NCI-H2171 treated with DMSO at 0.1 percent for 48 hours (cell line): ENCODE measurements at regions not wholly inside any gene's neighbourhood (a gene's known extent, or its start where the extent isn't known, plus 50 kb on each side); places are given as distances from the start of the nearest gene placed in this dataset.

Experiments
- DNase-seq: peaks from one replicate; lab custom pipeline; 2025; lab: John Stamatoyannopoulos, UW

- DNase-seq: no peak
These were observed 183.4 kb upstream of the NR3C1 start for GRCh38 chr5:143586781-143587362.

GRCh38 chr5:143585970-143586369 is 182.5 kb upstream of the NR3C1 start:
- no peak for DNase-seq

- DNase-seq: no peak
These were observed 179.9 kb upstream of the NR3C1 start for GRCh38 chr5:143583409-143583808.

- DNase-seq: no peak
These were observed 179.4 kb upstream of the NR3C1 start for GRCh38 chr5:143582869-143583268.

- DNase-seq: no peak
These were observed 178.7 kb upstream of the NR3C1 start for GRCh38 chr5:143582176-143582575.

- no peak for DNase-seq
These were observed 178.2 kb upstream of the NR3C1 start for GRCh38 chr5:143581649-143582048.

- no peak for DNase-seq
These were observed 177.7 kb upstream of the NR3C1 start for GRCh38 chr5:143581147-143581546.

GRCh38 chr5:143576711-143577484 is 173.4 kb upstream of the NR3C1 start:
- no peak for DNase-seq

GRCh38 chr5:143575286-143575685 is 171.8 kb upstream of the NR3C1 start:
- DNase-seq: no peak

- no peak for DNase-seq
These were observed 170.8 kb upstream of the NR3C1 start for GRCh38 chr5:143574236-143574635.

- no peak for DNase-seq
These were observed 170.2 kb upstream of the NR3C1 start for GRCh38 chr5:143573568-143574170.

- no peak for DNase-seq
These were observed 169.2 kb upstream of the NR3C1 start for GRCh38 chr5:143572671-143573070.

GRCh38 chr5:143571642-143572624 is 168.4 kb upstream of the NR3C1 start:
- DNase-seq: no peak

GRCh38 chr5:143570989-143571388 is 167.5 kb upstream of the NR3C1 start:
- DNase-seq: no peak

GRCh38 chr5:143569722-143570567 is 166.5 kb upstream of the NR3C1 start:
- no peak for DNase-seq

GRCh38 chr5:143569213-143569701 is 165.8 kb upstream of the NR3C1 start:
- no peak for DNase-seq

GRCh38 chr5:143567583-143568504 is 164.4 kb upstream of the NR3C1 start:
- no peak for DNase-seq

- no peak for DNase-seq
These were observed 162.7 kb upstream of the NR3C1 start for GRCh38 chr5:143566139-143566538.

GRCh38 chr5:143564417-143564816 is 160.9 kb upstream of the NR3C1 start:
- DNase-seq: no peak

GRCh38 chr5:143562935-143563334 is 159.4 kb upstream of the NR3C1 start:
- DNase-seq: no peak
